IgD-negative memory B cell (primary cell): ENCODE measurements at regions not wholly inside any gene's neighbourhood (a gene's known extent, or its start where the extent isn't known, plus 50 kb on each side); places are given as distances from the start of the nearest gene placed in this dataset.

Experiments
- H3K27ac Mint-ChIP-seq, 3 donors: one replicate each; pipeline ENCODE4 v1.8.0; 2020 to 2022; ENCODE audit warnings: mild to moderate bottlenecking in 3 of 3, mixed read lengths in 3 of 3, moderate library complexity in 1 of 3
- H3K27me3 Mint-ChIP-seq: one replicate; pipeline ENCODE4 v1.8.0; 2021; ENCODE audit warnings: mixed read lengths
- H3K36me3 Mint-ChIP-seq: one replicate; pipeline ENCODE4 v1.8.0; 2020; ENCODE audit warnings: mild to moderate bottlenecking, mixed read lengths
- H3K4me1 Mint-ChIP-seq, 3 donors: one replicate each; pipeline ENCODE4 v1.8.0; 2020 to 2022; ENCODE audit warnings: mixed read lengths in 3 of 3, mild to moderate bottlenecking in 1 of 3
- H3K4me3 Mint-ChIP-seq, 4 donors: one replicate each; pipeline ENCODE4 v1.8.0; 2020 to 2022; ENCODE audit warnings: mild to moderate bottlenecking in 4 of 4, mixed read lengths in 4 of 4, moderate library complexity in 3 of 4
- H3K9me3 Mint-ChIP-seq, 3 donors: one replicate each; pipeline ENCODE4 v1.8.0; 2020 to 2021; ENCODE audit warnings: mixed read lengths in 3 of 3, mild to moderate bottlenecking in 1 of 3

GRCh38 chr19:29381353-29382203, 144.2 kb upstream of the VSTM2B start:
- H3K36me3 Mint-ChIP-seq: no peaks in the 10 kb centered on the region
- peaks cover 0 to 3% (median 0%) of the 10 kb centered on the region in 3 donors for H3K9me3 Mint-ChIP-seq
- no peak overlapping the region for H3K4me3 Mint-ChIP-seq
- no peaks in the 10 kb centered on the region for H3K4me1 Mint-ChIP-seq
- no peak overlapping the region for H3K27ac Mint-ChIP-seq
- peaks cover 3% of the 10 kb centered on the region for H3K27me3 Mint-ChIP-seq

GRCh38 chr19:29383696-29384095, 142.1 kb upstream of the VSTM2B start:
- Mint-ChIP-seq H3K36me3 (no peaks in the 10 kb centered on the region), H3K4me3 (no peak overlapping the region), H3K4me1 (no peaks in the 10 kb centered on the region), H3K27me3 (peaks cover 3% of the 10 kb centered on the region), H3K27ac (no peak overlapping the region), H3K9me3 (peaks cover 0 to 5% (median 0%) of the 10 kb centered on the region in 3 donors)

GRCh38 chr19:29384656-29385055, 141.1 kb upstream of the VSTM2B start:
- peaks cover 3% of the 10 kb centered on the region for H3K27me3 Mint-ChIP-seq

GRCh38 chr19:29385191-29385795, 140.5 kb upstream of the VSTM2B start:
- peaks cover 0 to 5% (median 2%) of the 10 kb centered on the region in 3 donors for H3K9me3 Mint-ChIP-seq
- H3K4me1 Mint-ChIP-seq: peaks cover 0 to 3% (median 0%) of the 10 kb centered on the region in 3 donors
- no peaks in the 10 kb centered on the region for H3K36me3 Mint-ChIP-seq
- H3K27ac Mint-ChIP-seq: no peak overlapping the region
- peaks cover 3% of the 10 kb centered on the region for H3K27me3 Mint-ChIP-seq
- no peak overlapping the region for H3K4me3 Mint-ChIP-seq

More at GRCh38 chr19:29384656-29385055, 141.1 kb upstream of the VSTM2B start:
- H3K4me1 Mint-ChIP-seq: no peaks in the 10 kb centered on the region
- no peak overlapping the region for H3K27ac Mint-ChIP-seq
- no peaks in the 10 kb centered on the region for H3K36me3 Mint-ChIP-seq
- no peak overlapping the region for H3K4me3 Mint-ChIP-seq
- peaks cover 0 to 6% (median 2%) of the 10 kb centered on the region in 3 donors for H3K9me3 Mint-ChIP-seq

- no peak overlapping the region for H3K27ac Mint-ChIP-seq
- H3K9me3 Mint-ChIP-seq: peaks cover 5 to 10% (median 9%) of the 10 kb centered on the region in 3 donors
- no peaks in the 10 kb centered on the region for H3K27me3 Mint-ChIP-seq
- H3K4me3 Mint-ChIP-seq: no peak overlapping the region
- no peaks in the 10 kb centered on the region for H3K36me3 Mint-ChIP-seq
- H3K4me1 Mint-ChIP-seq: peaks cover 0 to 3% (median 0%) of the 10 kb centered on the region in 3 donors
These were observed 138.8 kb upstream of the VSTM2B start for GRCh38 chr19:29386970-29387369.

- Mint-ChIP-seq H3K4me3 (no peak overlapping the region), H3K27me3 (no peaks in the 10 kb centered on the region), H3K36me3 (no peaks in the 10 kb centered on the region), H3K9me3 (peaks cover 5 to 10% (median 9%) of the 10 kb centered on the region in 3 donors), H3K27ac (no peak overlapping the region), H3K4me1 (peaks cover 0 to 3% (median 0%) of the 10 kb centered on the region in 3 donors)
These were observed 138.2 kb upstream of the VSTM2B start for GRCh38 chr19:29387586-29387985.

GRCh38 chr19:29389495-29389894, 136.3 kb upstream of the VSTM2B start:
- Mint-ChIP-seq H3K27ac (no peak overlapping the region), H3K27me3 (no peaks in the 10 kb centered on the region), H3K9me3 (peaks cover 5 to 10% (median 9%) of the 10 kb centered on the region in 3 donors), H3K4me3 (no peak overlapping the region), H3K4me1 (peaks cover 0 to 3% (median 0%) of the 10 kb centered on the region in 3 donors), H3K36me3 (no peaks in the 10 kb centered on the region)

GRCh38 chr19:29390742-29391141, 135.1 kb upstream of the VSTM2B start:
- H3K27me3 Mint-ChIP-seq: no peaks in the 10 kb centered on the region
- H3K4me3 Mint-ChIP-seq: no peak overlapping the region
- peaks cover 0 to 3% (median 0%) of the 10 kb centered on the region in 3 donors for H3K4me1 Mint-ChIP-seq
- H3K9me3 Mint-ChIP-seq: peaks cover 5 to 10% (median 8%) of the 10 kb centered on the region in 3 donors
- H3K27ac Mint-ChIP-seq: no peak overlapping the region
- H3K36me3 Mint-ChIP-seq: no peaks in the 10 kb centered on the region

GRCh38 chr19:29393915-29394460, 131.8 kb upstream of the VSTM2B start:
- Mint-ChIP-seq H3K36me3 (no peaks in the 10 kb centered on the region), H3K9me3 (peaks cover 5 to 10% (median 5%) of the 10 kb centered on the region in 3 donors), H3K4me1 (peaks cover 0 to 3% (median 0%) of the 10 kb centered on the region in 3 donors), H3K27ac (no peak overlapping the region), H3K4me3 (no peak overlapping the region), H3K27me3 (no peaks in the 10 kb centered on the region)

- H3K36me3 Mint-ChIP-seq: no peaks in the 10 kb centered on the region
- peaks cover 0 to under 1% (median 0%) of the 10 kb centered on the region in 3 donors for H3K4me1 Mint-ChIP-seq
- H3K27me3 Mint-ChIP-seq: no peaks in the 10 kb centered on the region
- H3K9me3 Mint-ChIP-seq: peaks cover 2 to 10% (median 5%) of the 10 kb centered on the region in 3 donors
- H3K4me3 Mint-ChIP-seq: no peak overlapping the region
- no peak overlapping the region for H3K27ac Mint-ChIP-seq
These were observed 130.6 kb upstream of the VSTM2B start for GRCh38 chr19:29395111-29395733.

GRCh38 chr19:29395734-29396414, 129.9 kb upstream of the VSTM2B start:
- no peaks in the 10 kb centered on the region for H3K36me3 Mint-ChIP-seq
- H3K4me3 Mint-ChIP-seq: no peak overlapping the region
- peaks cover 2 to 10% (median 5%) of the 10 kb centered on the region in 3 donors for H3K9me3 Mint-ChIP-seq
- H3K4me1 Mint-ChIP-seq: no peaks in the 10 kb centered on the region
- H3K27me3 Mint-ChIP-seq: no peaks in the 10 kb centered on the region
- H3K27ac Mint-ChIP-seq: no peak overlapping the region

- Mint-ChIP-seq H3K4me1 (no peaks in the 10 kb centered on the region), H3K36me3 (no peaks in the 10 kb centered on the region), H3K9me3 (no peaks in the 10 kb centered on the region), H3K4me3 (no peak overlapping the region), H3K27ac (no peak overlapping the region), H3K27me3 (no peaks in the 10 kb centered on the region)
These were observed 128.9 kb upstream of the VSTM2B start for GRCh38 chr19:29396925-29397324.

- Mint-ChIP-seq H3K36me3 (no peaks in the 10 kb centered on the region), H3K4me1 (no peaks in the 10 kb centered on the region), H3K4me3 (no peak overlapping the region), H3K27me3 (no peaks in the 10 kb centered on the region), H3K9me3 (no peaks in the 10 kb centered on the region), H3K27ac (no peak overlapping the region)
These were observed 128.0 kb upstream of the VSTM2B start for GRCh38 chr19:29397748-29398147.

GRCh38 chr19:29399804-29400203, 126.0 kb upstream of the VSTM2B start:
- Mint-ChIP-seq H3K27me3 (no peaks in the 10 kb centered on the region), H3K4me3 (no peak overlapping the region), H3K36me3 (no peaks in the 10 kb centered on the region), H3K27ac (no peak overlapping the region), H3K4me1 (no peaks in the 10 kb centered on the region), H3K9me3 (no peaks in the 10 kb centered on the region)
